ENCODE measurements at regions not wholly inside any gene's neighbourhood (a gene's known extent, or its start where the extent isn't known, plus 50 kb on each side); places are given as distances from the start of the nearest gene placed in this dataset.

DNA sequence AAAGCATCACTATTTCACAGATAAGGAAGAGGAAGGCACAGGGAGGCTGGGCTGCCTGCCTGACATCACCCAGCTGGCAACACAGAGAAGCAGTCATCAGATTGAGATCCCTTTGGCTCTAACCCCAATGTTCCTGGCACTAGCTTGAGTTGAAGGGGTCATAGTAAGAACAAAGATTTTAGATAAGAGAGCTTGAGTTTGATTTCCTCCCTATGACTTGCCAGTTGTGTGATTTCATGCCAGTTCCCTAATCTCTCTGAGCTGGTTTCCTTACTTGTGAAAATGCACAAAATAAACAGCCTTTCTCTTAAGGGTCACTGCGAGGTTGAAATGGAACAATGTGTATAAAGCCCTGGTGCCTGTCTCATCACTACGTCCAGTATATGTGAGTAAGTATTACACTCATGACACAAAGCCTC, 475.4 kb upstream of the HS3ST1 start:
- TF ChIP-seq, protein P1, sequence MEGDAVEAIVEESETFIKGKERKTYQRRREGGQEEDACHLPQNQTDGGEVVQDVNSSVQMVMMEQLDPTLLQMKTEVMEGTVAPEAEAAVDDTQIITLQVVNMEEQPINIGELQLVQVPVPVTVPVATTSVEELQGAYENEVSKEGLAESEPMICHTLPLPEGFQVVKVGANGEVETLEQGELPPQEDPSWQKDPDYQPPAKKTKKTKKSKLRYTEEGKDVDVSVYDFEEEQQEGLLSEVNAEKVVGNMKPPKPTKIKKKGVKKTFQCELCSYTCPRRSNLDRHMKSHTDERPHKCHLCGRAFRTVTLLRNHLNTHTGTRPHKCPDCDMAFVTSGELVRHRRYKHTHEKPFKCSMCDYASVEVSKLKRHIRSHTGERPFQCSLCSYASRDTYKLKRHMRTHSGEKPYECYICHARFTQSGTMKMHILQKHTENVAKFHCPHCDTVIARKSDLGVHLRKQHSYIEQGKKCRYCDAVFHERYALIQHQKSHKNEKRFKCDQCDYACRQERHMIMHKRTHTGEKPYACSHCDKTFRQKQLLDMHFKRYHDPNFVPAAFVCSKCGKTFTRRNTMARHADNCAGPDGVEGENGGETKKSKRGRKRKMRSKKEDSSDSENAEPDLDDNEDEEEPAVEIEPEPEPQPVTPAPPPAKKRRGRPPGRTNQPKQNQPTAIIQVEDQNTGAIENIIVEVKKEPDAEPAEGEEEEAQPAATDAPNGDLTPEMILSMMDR (conservative IDR thresholded peaks at IDR 0.05; ENCODE audit: low read depth, low read length): no peak
- TF ChIP-seq EZH2 (IDR thresholded peaks at IDR 0.05; ENCODE audit: borderline replicate concordance, low read depth, low read length, poor library complexity, severe bottlenecking): no peak

Data from A673 (cell line).